ENCODE measurements at regions not wholly inside any gene's neighbourhood (a gene's known extent, or its start where the extent isn't known, plus 50 kb on each side); places are given as distances from the start of the nearest gene placed in this dataset.

DNA sequence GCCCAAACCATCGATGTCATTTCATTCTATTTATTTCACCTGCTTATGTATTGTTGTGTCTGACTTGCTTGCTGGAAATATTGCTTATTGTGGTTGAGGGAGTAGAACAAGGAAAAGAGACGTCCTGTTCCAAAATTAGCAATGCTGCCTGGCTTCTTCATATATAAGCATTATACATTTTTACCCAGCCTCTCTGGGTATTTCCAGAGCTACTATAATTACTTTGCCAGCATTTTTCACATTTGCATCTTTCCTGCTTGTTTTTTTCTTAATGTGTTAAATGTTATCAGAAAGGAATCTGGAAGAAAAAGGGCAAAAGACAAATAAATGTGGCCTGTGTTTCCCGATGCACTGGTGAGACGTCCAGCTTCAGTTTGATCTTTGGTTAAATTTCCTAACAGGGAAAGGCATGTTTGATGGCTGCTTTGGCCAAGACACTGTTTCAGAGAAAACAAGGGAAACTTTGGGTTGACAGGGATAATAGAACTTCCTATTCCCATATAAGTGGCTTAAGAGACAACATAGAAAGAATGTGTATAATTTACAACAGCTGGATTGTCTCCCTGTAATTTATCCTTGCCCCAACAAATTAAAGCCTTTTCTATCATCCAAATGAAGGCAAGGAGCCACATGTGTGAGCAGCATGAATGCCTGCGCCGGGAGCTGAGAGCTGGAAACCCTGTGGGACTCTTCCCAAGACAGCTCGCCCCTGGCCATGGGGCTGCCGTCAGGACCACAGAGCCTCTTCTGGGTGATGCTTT is 671.1 kb upstream of the CELF2 start:
- DNase-seq (ENCODE audit: low read depth): no peak
- TF ChIP-seq, protein P1, sequence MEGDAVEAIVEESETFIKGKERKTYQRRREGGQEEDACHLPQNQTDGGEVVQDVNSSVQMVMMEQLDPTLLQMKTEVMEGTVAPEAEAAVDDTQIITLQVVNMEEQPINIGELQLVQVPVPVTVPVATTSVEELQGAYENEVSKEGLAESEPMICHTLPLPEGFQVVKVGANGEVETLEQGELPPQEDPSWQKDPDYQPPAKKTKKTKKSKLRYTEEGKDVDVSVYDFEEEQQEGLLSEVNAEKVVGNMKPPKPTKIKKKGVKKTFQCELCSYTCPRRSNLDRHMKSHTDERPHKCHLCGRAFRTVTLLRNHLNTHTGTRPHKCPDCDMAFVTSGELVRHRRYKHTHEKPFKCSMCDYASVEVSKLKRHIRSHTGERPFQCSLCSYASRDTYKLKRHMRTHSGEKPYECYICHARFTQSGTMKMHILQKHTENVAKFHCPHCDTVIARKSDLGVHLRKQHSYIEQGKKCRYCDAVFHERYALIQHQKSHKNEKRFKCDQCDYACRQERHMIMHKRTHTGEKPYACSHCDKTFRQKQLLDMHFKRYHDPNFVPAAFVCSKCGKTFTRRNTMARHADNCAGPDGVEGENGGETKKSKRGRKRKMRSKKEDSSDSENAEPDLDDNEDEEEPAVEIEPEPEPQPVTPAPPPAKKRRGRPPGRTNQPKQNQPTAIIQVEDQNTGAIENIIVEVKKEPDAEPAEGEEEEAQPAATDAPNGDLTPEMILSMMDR (IDR thresholded peaks at IDR 0.05; ENCODE audit: low read depth, low read length, missing control alignments): no peak
- H3K4me3 ChIP-seq (ENCODE audit: low read depth, low read length): no peak overlapping the region

DNA sequence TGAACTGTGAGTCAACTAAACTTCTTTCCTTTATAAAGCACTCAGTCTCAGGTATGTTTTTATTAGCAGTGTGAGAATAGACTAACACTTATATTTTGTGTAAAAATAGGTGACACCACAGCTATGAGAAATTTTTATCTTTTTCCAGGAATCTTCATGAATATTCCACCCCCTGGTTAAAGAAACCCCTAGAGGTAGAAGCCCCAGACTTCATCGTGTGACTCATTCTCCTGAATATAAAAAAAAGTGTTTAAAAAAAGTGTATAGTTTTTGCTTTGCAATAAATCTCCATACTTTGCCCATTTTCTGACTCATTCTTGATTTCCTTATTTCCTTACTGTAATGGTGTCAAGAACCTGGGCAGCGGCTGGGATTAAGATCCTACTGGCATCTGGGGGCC is 667.6 kb upstream of the CELF2 start:
- no peak for DNase-seq (ENCODE audit: low read depth)
- TF ChIP-seq, protein P1 (IDR thresholded peaks at IDR 0.05; ENCODE audit: low read depth, low read length, missing control alignments): no peak
- no peak overlapping the region for H3K4me3 ChIP-seq (ENCODE audit: low read depth, low read length)

DNA sequence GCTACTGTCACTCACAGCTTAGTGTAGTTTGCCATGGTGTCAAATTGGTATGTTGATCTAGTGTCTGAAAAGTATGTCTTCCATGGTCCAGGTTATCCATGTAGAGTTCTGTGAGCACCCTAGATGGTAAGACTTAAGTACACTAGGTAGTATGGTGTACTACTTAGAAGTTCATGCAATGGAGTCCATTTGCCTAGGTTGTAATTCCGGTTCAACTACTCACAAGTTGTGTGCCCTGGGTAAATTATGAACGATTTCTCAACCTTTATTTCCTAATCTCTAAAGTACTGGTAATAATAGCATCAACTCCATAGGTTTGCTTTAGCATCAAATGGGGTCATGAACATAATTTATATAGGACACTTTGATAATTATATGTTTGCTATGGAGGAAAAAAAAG is 666.2 kb upstream of the CELF2 start:
- DNase-seq (ENCODE audit: low read depth): no peak
- TF ChIP-seq, protein P1 (IDR thresholded peaks at IDR 0.05; ENCODE audit: low read depth, low read length, missing control alignments): no peak
- H3K4me3 ChIP-seq (ENCODE audit: low read depth, low read length): no peak overlapping the region

DNA sequence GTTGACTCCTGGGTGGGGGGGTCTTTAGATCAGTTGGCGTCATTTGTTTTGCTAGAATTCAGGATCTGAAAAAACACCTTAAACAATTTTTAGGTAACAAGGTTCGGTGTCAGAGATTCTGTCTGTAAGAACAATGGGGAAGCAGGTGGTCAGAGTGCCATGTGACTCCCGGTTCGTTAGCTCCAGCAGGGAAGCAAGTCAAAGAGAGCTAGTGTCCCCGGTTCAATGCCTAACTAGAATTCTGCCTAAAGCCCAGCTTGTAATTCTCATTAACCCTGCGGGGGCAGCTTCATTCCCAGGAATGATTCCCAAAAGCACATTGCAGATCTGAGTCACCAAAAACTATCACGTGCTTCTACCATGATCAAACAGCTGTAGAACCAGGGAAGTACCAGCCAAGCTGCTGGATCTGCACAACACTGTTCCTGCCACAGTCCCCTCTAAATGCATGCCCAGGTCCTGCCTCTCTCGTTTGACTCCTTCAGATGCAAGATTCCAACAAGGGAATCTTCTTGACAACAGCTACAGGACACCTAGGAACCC is 664.3 kb upstream of the CELF2 start:
- DNase-seq (ENCODE audit: low read depth): no peak
- H3K4me3 ChIP-seq (ENCODE audit: low read depth, low read length): no peak overlapping the region
- TF ChIP-seq, protein P1 (IDR thresholded peaks at IDR 0.05; ENCODE audit: low read depth, low read length, missing control alignments): no peak

DNA sequence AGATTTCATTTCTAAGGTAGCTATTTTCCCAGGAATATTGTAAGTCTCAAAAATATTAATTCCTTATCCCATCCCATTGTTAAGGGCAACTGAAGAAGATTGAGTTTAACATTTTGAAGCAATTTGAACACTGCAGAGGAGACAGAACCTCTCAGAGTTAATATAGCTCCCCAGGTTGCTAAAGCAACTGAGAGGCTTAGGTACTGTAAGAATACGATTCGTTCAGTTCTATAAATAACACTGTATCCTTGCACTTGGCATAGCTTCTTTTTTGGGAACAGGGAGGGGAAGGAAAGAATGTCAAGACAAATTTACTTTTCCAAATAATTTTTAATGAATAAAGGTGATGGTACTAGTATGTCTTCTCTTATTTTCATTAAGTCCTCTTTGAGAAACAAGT is 658.4 kb upstream of the CELF2 start:
- TF ChIP-seq, protein P1 (IDR thresholded peaks at IDR 0.05; ENCODE audit: low read depth, low read length, missing control alignments): no peak

DNA sequence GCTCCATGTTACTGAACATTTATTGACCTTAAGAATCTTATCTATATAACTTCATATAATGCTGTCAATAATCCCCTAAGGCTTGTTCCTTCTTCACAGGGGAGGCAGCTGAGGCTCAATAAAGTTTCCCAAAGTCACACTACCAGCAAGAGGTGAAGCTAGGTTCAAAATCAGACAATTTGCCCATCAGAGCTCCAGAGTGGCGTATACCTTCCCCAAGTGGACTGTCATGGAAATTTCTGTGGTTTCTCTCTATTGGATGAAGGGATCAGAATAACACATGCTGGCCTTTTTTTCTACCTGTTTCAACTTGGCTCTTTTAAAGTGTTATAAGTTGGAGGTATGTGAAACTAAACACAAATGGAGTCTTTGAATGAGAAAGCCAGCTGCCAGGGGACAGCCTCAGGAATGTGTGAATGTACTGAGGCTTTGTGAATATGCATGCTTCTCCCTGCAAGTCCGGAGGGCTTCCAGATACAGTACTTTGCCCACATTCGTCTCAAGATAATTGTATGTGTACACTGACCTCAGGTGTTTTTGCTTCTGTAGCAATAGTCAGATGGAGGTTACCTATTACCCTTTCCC is 656.3 kb upstream of the CELF2 start:
- H3K4me3 ChIP-seq (ENCODE audit: low read depth, low read length): no peak overlapping the region
- no peak for DNase-seq (ENCODE audit: low read depth)
- TF ChIP-seq, protein P1 (IDR thresholded peaks at IDR 0.05; ENCODE audit: low read depth, low read length, missing control alignments): no peak

More for the DNA sequence above, 658.4 kb upstream of the CELF2 start:
- no peak overlapping the region for H3K4me3 ChIP-seq (ENCODE audit: low read depth, low read length)
- no peak for DNase-seq (ENCODE audit: low read depth)
